ENCODE measurements at regions not wholly inside any gene's neighbourhood (a gene's known extent, or its start where the extent isn't known, plus 50 kb on each side); places are given as distances from the start of the nearest gene placed in this dataset.
A peak's percentile ranks its signal among the peaks of the same experiment; 100 is the strongest.

DNA sequence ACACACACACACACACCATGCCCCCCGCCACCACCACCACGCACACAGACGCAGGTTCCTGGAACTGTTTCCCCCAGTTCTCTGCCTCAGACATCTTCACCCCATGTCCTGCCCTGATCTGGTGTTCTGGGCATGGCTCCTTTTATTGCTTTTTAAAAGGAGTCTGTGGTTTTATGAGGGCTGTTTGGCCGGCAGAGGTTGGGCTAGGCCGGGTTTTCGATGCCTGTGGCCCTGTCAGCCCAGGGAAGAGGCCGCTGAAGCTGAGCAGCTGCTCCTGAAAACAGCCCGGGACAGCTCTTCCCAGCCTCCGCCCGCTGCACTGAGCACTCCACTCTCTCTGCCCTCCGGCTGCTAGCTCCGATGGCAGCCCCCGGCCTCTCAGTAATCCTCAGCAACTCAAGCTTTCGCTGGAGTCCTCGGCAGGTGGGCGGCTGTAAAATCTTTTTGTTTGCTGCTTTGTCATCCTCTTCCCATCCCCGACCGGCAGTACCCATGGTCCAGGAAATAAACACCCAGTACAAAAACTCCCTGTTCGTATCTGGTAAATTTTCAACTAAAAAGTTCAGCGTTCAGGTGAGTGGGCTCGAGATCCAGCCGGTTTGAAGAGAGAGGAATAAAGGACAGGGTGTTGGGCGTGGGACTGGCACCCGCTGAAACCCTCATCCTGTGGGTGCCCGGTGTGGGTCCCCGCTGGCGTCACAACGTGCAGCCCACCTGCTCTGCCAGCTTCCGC is 103.0 kb upstream of the ERCC6L2 start:
- H3K4me1 ChIP-seq (ENCODE audit: control insufficient read depth in 2 of 3, insufficient read depth in 2 of 3, low read depth in 1 of 3, low read length in 3 of 3): peaks cover 2 to 9% (median 4%) of the 10 kb centered on the region in 3 donors
- DNase-seq: peak; percentile 80 to 92 (median 86)

DNA sequence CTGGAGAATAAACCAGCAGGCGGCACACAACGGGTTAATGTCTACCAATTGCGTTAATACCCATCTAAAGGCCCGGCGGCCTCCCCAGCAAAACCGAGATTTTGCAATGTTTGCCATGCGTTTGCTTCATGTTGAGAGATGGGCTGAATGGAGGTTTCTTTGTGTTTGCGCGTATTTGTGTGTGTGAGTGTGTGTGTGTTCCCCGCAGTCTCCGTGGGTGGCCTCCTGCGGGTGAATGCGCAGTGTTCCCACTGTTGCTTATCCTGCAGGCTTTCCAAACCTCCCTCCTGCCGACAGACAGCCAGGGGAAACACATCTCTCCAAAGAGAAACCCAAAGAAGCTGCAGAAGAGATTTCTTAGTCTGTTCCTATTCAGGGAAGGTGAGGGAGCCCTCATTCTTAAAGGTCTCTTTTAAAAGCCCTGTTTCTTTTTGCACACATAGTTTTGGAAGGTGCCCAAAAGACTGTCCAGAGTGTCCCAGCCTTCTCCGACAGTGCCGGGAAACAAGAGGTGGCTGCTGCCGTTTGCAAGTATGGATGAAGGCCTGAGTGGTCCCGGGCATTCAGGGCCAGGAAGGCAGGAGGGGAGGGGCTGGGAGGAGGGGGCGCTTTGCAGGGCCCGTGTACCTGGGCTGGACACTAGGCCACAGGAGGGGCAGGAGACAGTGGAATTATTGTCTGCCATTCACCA is 103.8 kb upstream of the ERCC6L2 start:
- H3K27ac ChIP-seq (ENCODE audit: low read depth in 2 of 2, low read length in 2 of 2): peak overlapping the region; percentile 13 to 23
- TF ChIP-seq CTCF (IDR thresholded peaks at IDR 0.05; ENCODE audit: borderline replicate concordance, extremely low read depth, insufficient read depth): no peak
- no peak overlapping the region for H3K9ac ChIP-seq (ENCODE audit: low read length in 3 of 3)
- FAIRE-seq (no peak), DNase-seq (peak; percentile 49 to 76 (median 67))
- intact Hi-C loops (cut with DNase I): no loop called here
- H3K4me1 ChIP-seq (ENCODE audit: control insufficient read depth in 2 of 3, insufficient read depth in 2 of 3, low read depth in 1 of 3, low read length in 3 of 3): peaks cover 2 to 9% (median 4%) of the 10 kb centered on the region in 3 donors
- H3K4me3 ChIP-seq (ENCODE audit: low read length in 3 of 3): no peak overlapping the region
- no peaks in the 10 kb centered on the region for H3K9me3 ChIP-seq (ENCODE audit: control insufficient read depth in 2 of 3, insufficient read depth in 1 of 3, low read length in 3 of 3)
- H3K27me3 ChIP-seq (ENCODE audit: control insufficient read depth, insufficient read depth, low read length): no peaks in the 10 kb centered on the region
- H3K36me3 ChIP-seq (ENCODE audit: control insufficient read depth in 2 of 3, insufficient read depth in 3 of 3, low read length in 3 of 3): no peaks in the 10 kb centered on the region

More for the DNA sequence above, 103.0 kb upstream of the ERCC6L2 start:
- peak overlapping the region; percentile 13 to 54 for H3K27ac ChIP-seq (ENCODE audit: low read depth in 2 of 2, low read length in 2 of 2)
- no peak overlapping the region for H3K4me3 ChIP-seq (ENCODE audit: low read length in 3 of 3)
- FAIRE-seq: no peak
- H3K27me3 ChIP-seq (ENCODE audit: control insufficient read depth, insufficient read depth, low read length): no peaks in the 10 kb centered on the region
- intact Hi-C loops (cut with DNase I): no loop called here
- TF ChIP-seq CTCF (IDR thresholded peaks at IDR 0.05; ENCODE audit: borderline replicate concordance, extremely low read depth, insufficient read depth): no peak
- no peaks in the 10 kb centered on the region for H3K36me3 ChIP-seq (ENCODE audit: control insufficient read depth in 2 of 3, insufficient read depth in 3 of 3, low read length in 3 of 3)
- no peak overlapping the region for H3K9ac ChIP-seq (ENCODE audit: low read length in 3 of 3)
- no peaks in the 10 kb centered on the region for H3K9me3 ChIP-seq (ENCODE audit: control insufficient read depth in 2 of 3, insufficient read depth in 1 of 3, low read length in 3 of 3)

- peaks cover 2 to 9% (median 4%) of the 10 kb centered on the region in 3 donors for H3K4me1 ChIP-seq (ENCODE audit: control insufficient read depth in 2 of 3, insufficient read depth in 2 of 3, low read depth in 1 of 3, low read length in 3 of 3)
- H3K9me3 ChIP-seq (ENCODE audit: control insufficient read depth in 2 of 3, insufficient read depth in 1 of 3, low read length in 3 of 3): no peaks in the 10 kb centered on the region
- H3K36me3 ChIP-seq (ENCODE audit: control insufficient read depth in 2 of 3, insufficient read depth in 3 of 3, low read length in 3 of 3): no peaks in the 10 kb centered on the region
- no peak for TF ChIP-seq CTCF (IDR thresholded peaks at IDR 0.05; ENCODE audit: borderline replicate concordance, extremely low read depth, insufficient read depth)
- no peak overlapping the region for H3K9ac ChIP-seq (ENCODE audit: low read length in 3 of 3)
- no peak for FAIRE-seq
- H3K27me3 ChIP-seq (ENCODE audit: control insufficient read depth, insufficient read depth, low read length): no peaks in the 10 kb centered on the region
- intact Hi-C loops (cut with DNase I): no loop called here
- no peak overlapping the region for H3K4me3 ChIP-seq (ENCODE audit: low read length in 3 of 3)
- peak in 4 of 5 donors; percentile 53 to 65 (median 60) for DNase-seq
- H3K27ac ChIP-seq (ENCODE audit: low read depth in 2 of 2, low read length in 2 of 2): no peak overlapping the region
Observed at GRCh38 chr9:95770653-95771131, 104.8 kb upstream of the ERCC6L2 start.

All from kidney (tissue), 13 donors.